GM12892 (cell line): ENCODE measurements at regions not wholly inside any gene's neighbourhood (a gene's known extent, or its start where the extent isn't known, plus 50 kb on each side); places are given as distances from the start of the nearest gene placed in this dataset.

Experiments
- POLR2A ChIP-seq: IDR thresholded peaks from 2 replicates; pipeline ENCODE4 v1.6.1; 2011; ENCODE audit warnings: low read depth, low read length, control low read depth
- POLR2AphosphoS5 ChIP-seq: IDR thresholded peaks from 2 replicates; pipeline ENCODE4 v1.6.1; 2011; ENCODE audit warnings: low read depth, low read length, control low read depth

- no peak for TF ChIP-seq POLR2AphosphoS5
- TF ChIP-seq POLR2A = no peak
These were observed 165.9 kb upstream of the CREB1 start for GRCh38 chr2:207363761-207364290.
